K562 (cell line): ENCODE measurements at regions not wholly inside any gene's neighbourhood (a gene's known extent, or its start where the extent isn't known, plus 50 kb on each side); places are given as distances from the start of the nearest gene placed in this dataset.

Source experiments
- ATAC-seq: fragments of 200-7000 bp; cut with Tn5 transposase; 3 replicates; pipeline ENCODE4 v1.9.1; 2020; ENCODE audit warnings: moderate library complexity
- BruUV-seq: library from RNA; stranded (reverse); fragments of 400-500 nt; replicated peaks from 2 replicates; lab custom pipeline; 2021; lab: Mats Ljungman, UMichigan
- CTCF ChIA-PET: fragments of 300-600 bp; formaldehyde crosslinking; extraction: SDS; loops from one replicate; lab custom pipeline; 2021; ENCODE audit warnings: low intra/inter-chr PET ratio; lab: Yijun Ruan, JAX
- POLR2A ChIA-PET: fragments of 300-600, 350-650 bp; sonication (Branson Sonifier 250); formaldehyde crosslinking; extraction: SDS; loops from one replicate; lab custom pipeline; 2021; ENCODE audit warnings: antibody characterized with exemption, inconsistent platforms; lab: Yijun Ruan, JAX
- DNase-seq, 4 experiments: peaks; one replicate each; pipeline versions ENCODE4 v3.0.0 to v3.0.0-alpha.2; 2011 to 2018; ENCODE audit warnings: low spot score in 3 of 4, mixed read lengths in 3 of 4; ENCODE audit errors: extremely low read depth in 1 of 4
- FAIRE-seq: peaks from 2 replicates; lab custom pipeline; 2011; peaks lifted over from hg19 to GRCh38; lab: Jason Lieb, UNC
- H2AFZ ChIP-seq: 2 replicates; pipeline ENCODE4 v1.6.0; 2011; ENCODE audit warnings: low read depth, low read length, control low read depth, inconsistent platforms
- H3K27ac ChIP-seq: fragments of 200-600 bp; 3 replicates; pipeline ENCODE4 v1.8.0; 2011; ENCODE audit warnings: low read depth, mild to moderate bottlenecking, control low read depth, inconsistent platforms, low read length, moderate library complexity, mixed read lengths; ENCODE audit errors: extremely low read depth
- H3K27me3 ChIP-seq, 2 experiments: fragments of 300-600 bp in 1 of 2; 2 replicates in 1 of 2; 3 replicates in 1 of 2; pipeline versions ENCODE4 v1.6.0 to v1.8.0; 2011; ENCODE audit warnings: inconsistent platforms in 2 of 2, low read length in 2 of 2, mild to moderate bottlenecking in 1 of 2, mixed read lengths in 1 of 2, moderate library complexity in 1 of 2; ENCODE audit not compliant: control insufficient read depth in 2 of 2, insufficient read depth in 2 of 2
- H3K36me3 ChIP-seq: fragments of 300-600 bp; 3 replicates; pipeline ENCODE4 v1.8.0; 2011; ENCODE audit warnings: mild to moderate bottlenecking, low read length, inconsistent platforms; ENCODE audit not compliant: control insufficient read depth, insufficient read depth
- H3K4me1 ChIP-seq, 2 experiments: fragments of 200-600 bp in 1 of 2; replicated peaks in 1 of 2; 2 replicates in 1 of 2; 3 replicates in 1 of 2; pipeline versions ENCODE4 v1.5.1 to v1.8.0; 2011; ENCODE audit warnings: inconsistent platforms in 2 of 2, low read length in 2 of 2, mild to moderate bottlenecking in 1 of 2, mixed read lengths in 1 of 2, moderate library complexity in 1 of 2; ENCODE audit not compliant: control insufficient read depth in 2 of 2, insufficient read depth in 2 of 2
- H3K4me2 ChIP-seq: 2 replicates; pipeline ENCODE4 v1.6.1; 2011; ENCODE audit warnings: low read length, control low read depth, inconsistent platforms, mixed read lengths; ENCODE audit not compliant: insufficient read depth
- H3K4me3 ChIP-seq: fragments of 200-600 bp; sonication (generic), shearing (Covaris generic); 2 replicates; pipeline ENCODE4 v1.5.1; 2016; ENCODE audit warnings: control low read depth, inconsistent platforms
- H3K79me2 ChIP-seq: fragments of 200-600 bp; 3 replicates; pipeline ENCODE4 v1.8.0; 2011; ENCODE audit warnings: low read length, inconsistent platforms; ENCODE audit not compliant: control insufficient read depth, insufficient read depth
- H3K9ac ChIP-seq, 2 experiments: 2 replicates each; pipeline versions ENCODE4 v1.6.0 to v1.6.1; 2011; ENCODE audit warnings: low read depth in 2 of 2, low read length in 2 of 2, control low read depth in 1 of 2, inconsistent platforms in 1 of 2, mild to moderate bottlenecking in 1 of 2, mixed read lengths in 1 of 2; ENCODE audit not compliant: insufficient read depth in 1 of 2
- H3K9me1 ChIP-seq: one replicate; pipeline ENCODE4 v1.6.0; 2011; ENCODE audit warnings: inconsistent platforms, mild to moderate bottlenecking, low read length, moderate library complexity; ENCODE audit not compliant: control insufficient read depth, insufficient read depth
- H3K9me3 ChIP-seq: replicated peaks from 2 replicates; pipeline ENCODE4 v1.5.1; 2011; ENCODE audit warnings: low read depth, low read length, inconsistent platforms; ENCODE audit not compliant: control insufficient read depth, insufficient read depth
- H4K20me1 ChIP-seq: replicated peaks from 2 replicates; pipeline ENCODE4 v1.6.1; 2011; ENCODE audit warnings: low read length, inconsistent platforms, mixed read lengths; ENCODE audit not compliant: control insufficient read depth, insufficient read depth
- RCOR1 ChIP-seq, 2 experiments: IDR thresholded peaks; 2 replicates each; pipeline ENCODE4 v1.6.1; 2012; ENCODE audit warnings: low read depth in 2 of 2, low read length in 2 of 2, borderline replicate concordance in 1 of 2, improper control_type of control experiment in 1 of 2
- SAP30 ChIP-seq: fragments of 200-600 bp; sonication (generic); IDR thresholded peaks from 2 replicates; pipeline ENCODE4 v1.6.1; 2012; ENCODE audit warnings: borderline replicate concordance, low read depth, mild to moderate bottlenecking, moderate library complexity, low read length, control low read depth, inconsistent platforms; ENCODE audit not compliant: insufficient read depth, poor library complexity, severe bottlenecking
- ZNF174 ChIP-seq: fragments of 250-450 bp; sonication (Bioruptor Pico); IDR thresholded peaks from 2 replicates; pipeline ENCODE4 v1.4.0; 2020; ENCODE audit warnings: mild to moderate bottlenecking
- WGBS: fragments of 100-300 bp; shearing (Covaris generic); methylation state at CpG from one replicate; pipeline ENCODE4 v1.1.6; 2016; ENCODE audit warnings: low coverage, mixed read lengths; ENCODE audit not compliant: insufficient coverage; ENCODE audit errors: missing lambda C conversion rate; 5-methylcytosine and 5-hydroxymethylcytosine counted together
- in situ Hi-C: fragments of 300-500 bp; cut with MboI; formaldehyde crosslinking; loops from 4 replicates; pipeline ENCODE4 v1.15.0; 2018; ENCODE audit warnings: inconsistent platforms, mixed read lengths
- intact Hi-C: fragments of 100-400 bp; cut with micrococcal nuclease; formaldehyde crosslinking; loops from 2 replicates; pipeline ENCODE4 v1.14.2; 2022
- TF ChIP-seq, protein P1 (sequence below): fragments of 250-450 bp; sonication (Bioruptor Pico); IDR thresholded peaks from 2 replicates; pipeline ENCODE4 v1.5.0; 2021

DNA sequence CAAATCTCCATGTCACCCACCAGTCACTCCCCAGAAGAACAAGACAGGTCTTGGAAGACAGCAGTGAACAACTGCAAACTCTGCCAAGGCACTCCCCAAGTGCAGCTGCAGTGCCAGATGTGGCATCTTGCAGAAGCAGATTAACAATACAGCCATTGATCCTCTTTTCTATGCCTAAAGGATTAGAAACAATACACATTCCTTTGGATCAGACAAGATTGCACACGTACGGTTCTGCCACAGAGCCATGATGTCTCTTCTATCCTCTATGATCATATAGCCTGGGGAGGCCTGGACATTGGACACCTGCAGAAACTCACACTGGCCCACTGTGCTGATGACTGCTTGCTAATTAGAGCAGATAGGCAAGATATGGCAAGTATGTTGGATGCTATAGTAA, 155.9 kb downstream of the MYLK4 start:
- no peak overlapping the region for H3K4me2 ChIP-seq
- no peak overlapping the region for H3K27ac ChIP-seq
- H3K79me2 ChIP-seq: no peaks in the 10 kb centered on the region
- no peaks in the 10 kb centered on the region for H3K4me1 ChIP-seq
- CTCF ChIA-PET: no interaction called here
- WGBS: 0% methylated on average over 2 of the region's 2 CpGs
- H3K9me3 ChIP-seq: no peaks in the 10 kb centered on the region
- H3K27me3 ChIP-seq: peaks cover 0 to 17% of the 10 kb centered on the region in 2 experiments; a peak in 2 of 5 replicates
- no peaks in the 10 kb centered on the region for H4K20me1 ChIP-seq
- no peaks in the 10 kb centered on the region for H3K9me1 ChIP-seq
- intact Hi-C loops (no loop called here), in situ Hi-C loops (no loop called here)
- H2AFZ ChIP-seq: no peak overlapping the region
- H3K9ac ChIP-seq: no peak overlapping the region
- TF ChIP-seq SAP30: no peak
- no peak for DNase-seq
- FAIRE-seq: no peak
- POLR2A ChIA-PET: interaction anchor here (0.6 kb wide), 1 partner anchor 1114 kb away, joined by 3 read pairs; no protein-coding TSS in a partner anchor
- no peak overlapping the region for H3K4me3 ChIP-seq
- H3K36me3 ChIP-seq: no peaks in the 10 kb centered on the region
- ATAC-seq: no peak
- BruUV-seq: no TSS peak

DNA sequence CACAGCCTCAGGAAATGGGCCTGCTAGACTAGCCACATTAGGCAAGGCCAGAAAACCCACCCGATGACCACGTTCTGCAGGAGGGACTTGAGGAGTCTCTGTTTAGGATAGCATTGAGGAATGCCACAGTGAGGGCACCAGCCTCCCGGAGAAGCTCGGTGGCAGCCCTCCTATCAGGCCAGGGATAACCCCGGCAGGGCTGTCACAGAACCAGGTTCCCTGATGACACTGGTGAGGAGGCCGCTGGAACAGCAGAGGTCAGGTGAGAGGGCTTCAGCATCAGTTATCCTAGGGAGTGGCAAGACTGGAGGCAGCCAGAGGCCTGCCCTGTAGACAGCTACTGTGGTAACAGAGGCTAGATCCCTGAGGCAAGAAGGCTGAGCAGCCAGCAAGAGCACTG, 157.6 kb downstream of the MYLK4 start:
- CTCF ChIA-PET: no interaction called here
- in situ Hi-C loops: no loop called here
- no peak overlapping the region for H3K4me3 ChIP-seq
- TF ChIP-seq RCOR1 (IDR thresholded peaks at IDR 0.05; ENCODE audit: borderline replicate concordance in 1 of 2, low read depth in 2 of 2, low read length in 2 of 2) (0 out of 4 replicates have a peak, but pooled peaks of 1 of the 2 experiments have one; percentile 14), ZNF174 (no peak)
- TF ChIP-seq, protein P1, sequence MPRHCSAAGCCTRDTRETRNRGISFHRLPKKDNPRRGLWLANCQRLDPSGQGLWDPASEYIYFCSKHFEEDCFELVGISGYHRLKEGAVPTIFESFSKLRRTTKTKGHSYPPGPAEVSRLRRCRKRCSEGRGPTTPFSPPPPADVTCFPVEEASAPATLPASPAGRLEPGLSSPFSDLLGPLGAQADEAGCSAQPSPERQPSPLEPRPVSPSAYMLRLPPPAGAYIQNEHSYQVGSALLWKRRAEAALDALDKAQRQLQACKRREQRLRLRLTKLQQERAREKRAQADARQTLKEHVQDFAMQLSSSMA (CRISPR knock-in tag): no peak
- TF ChIP-seq, all 486 proteins: peak for 1
- ATAC-seq (no peak; the same call in 1 of the 3 replicates), FAIRE-seq (no peak), DNase-seq (no peak)
- Histone ChIP-seq H3K4me2 (no peak overlapping the region), H3K79me2 (no peaks in the 10 kb centered on the region), H3K4me1 (no peaks in the 10 kb centered on the region), H3K27me3 (peaks cover 0 to 10% of the 10 kb centered on the region in 2 experiments; a peak in 2 of 5 replicates), H3K9ac (no peak overlapping the region), H3K9me3 (no peaks in the 10 kb centered on the region), H4K20me1 (no peaks in the 10 kb centered on the region), H2AFZ (no peak overlapping the region), H3K36me3 (no peaks in the 10 kb centered on the region), H3K27ac (no peak overlapping the region), H3K9me1 (no peaks in the 10 kb centered on the region)
- intact Hi-C loops: no loop called here
- POLR2A ChIA-PET: interaction anchor here (0.6 kb wide), 1 partner anchor 1671 kb away, joined by 3 read pairs; no protein-coding TSS in a partner anchor
- BruUV-seq: no TSS peak
- 0% methylated on average over 6 of the region's 6 CpGs for WGBS
